Thyroid gland (tissue), 4 donors: ENCODE measurements at regions not wholly inside any gene's neighbourhood (a gene's known extent, or its start where the extent isn't known, plus 50 kb on each side); places are given as distances from the start of the nearest gene placed in this dataset.

Experiments
- DNase-seq, 2 donors: peaks; one replicate each; pipeline ENCODE4 v3.0.0-alpha.2; 2019
- H3K27ac ChIP-seq, 3 donors: fragments of 200-600 bp; sonication (generic); 1 replicate in 2 of 3; 2 replicates in 1 of 3; pipeline ENCODE4 v1.5.1; 2016 to 2019; ENCODE audit warnings: mild to moderate bottlenecking in 1 of 3, moderate library complexity in 1 of 3
- H3K27me3 ChIP-seq: fragments of 200-600 bp; sonication (generic); one replicate; pipeline ENCODE4 v1.5.1; 2019
- H3K36me3 ChIP-seq, 2 donors: fragments of 200-600 bp; sonication (generic); one replicate each; pipeline ENCODE4 v1.5.1; 2016 to 2019
- H3K4me1 ChIP-seq, 2 donors: fragments of 200-600 bp; sonication (generic); one replicate each; pipeline ENCODE4 v1.5.1; 2017 to 2019
- H3K4me3 ChIP-seq, 3 donors: fragments of 200-600 bp; sonication (generic); replicated peaks in 1 of 3; 1 replicate in 2 of 3; 2 replicates in 1 of 3; pipeline ENCODE4 v1.5.1; 2016; ENCODE audit warnings: mild to moderate bottlenecking in 1 of 3
- H3K9me3 ChIP-seq: fragments of 200-600 bp; sonication (generic); one replicate; pipeline ENCODE4 v1.5.1; 2017
- CTCF ChIP-seq, 6 experiments: fragments of 200-600 bp in 3 of 6; fragments of 450-650 bp in 3 of 6; sonication (generic) in 3 of 6; IDR thresholded peaks; one replicate each; pipeline ENCODE4 v1.5.1; 2016 to 2019; ENCODE audit warnings: antibody characterized with exemption in 6 of 6, mild to moderate bottlenecking in 2 of 6, inconsistent platforms in 1 of 6, moderate library complexity in 1 of 6
- POLR2A ChIP-seq, 2 donors: fragments of 450-650 bp; IDR thresholded peaks; one replicate each; pipeline ENCODE4 v1.6.1; 2017; ENCODE audit warnings: antibody characterized with exemption in 2 of 2, mild to moderate bottlenecking in 2 of 2, moderate library complexity in 1 of 2
- WGBS, 2 donors: methylation state at CpG; one replicate each; pipeline ENCODE4 v1.1.5; 2017; 5-methylcytosine and 5-hydroxymethylcytosine counted together
- intact Hi-C: fragments of 100-400 bp; cut with DNase I; formaldehyde crosslinking; loops from one replicate; pipeline ENCODE4 v1.15.1; 2023

- H3K9me3 ChIP-seq: no peaks in the 10 kb centered on the region
- H3K27ac ChIP-seq: no peak overlapping the region
- TF ChIP-seq POLR2A (IDR thresholded peaks at IDR 0.05) (no peak), CTCF (IDR thresholded peaks at IDR 0.05) (no peak)
- H3K36me3 ChIP-seq: no peaks in the 10 kb centered on the region
- DNase-seq: no peak
- intact Hi-C loops: no loop called here
- no peak overlapping the region for H3K4me3 ChIP-seq
- peaks cover 0 to 4% of the 10 kb centered on the region in 2 donors for H3K4me1 ChIP-seq
- H3K27me3 ChIP-seq: no peaks in the 10 kb centered on the region
- WGBS, 2 donors: 60 to 61% methylated on average over 6 of the region's 6 CpGs
These were observed 85.0 kb upstream of the ANKH start for GRCh38 chr5:14956423-14957046.

GRCh38 chr5:14954616-14955343 is 83.2 kb upstream of the ANKH start:
- intact Hi-C loops: no loop called here
- H3K4me1 ChIP-seq: peaks cover 0 to 4% of the 10 kb centered on the region in 2 donors
- DNase-seq: no peak
- H3K9me3 ChIP-seq: no peaks in the 10 kb centered on the region
- no peaks in the 10 kb centered on the region for H3K36me3 ChIP-seq
- no peak overlapping the region for H3K4me3 ChIP-seq
- no peaks in the 10 kb centered on the region for H3K27me3 ChIP-seq
- no peak overlapping the region for H3K27ac ChIP-seq
- no peak for TF ChIP-seq CTCF (IDR thresholded peaks at IDR 0.05)
- TF ChIP-seq POLR2A (IDR thresholded peaks at IDR 0.05): no peak
- WGBS, 2 donors: 90 to 91% methylated on average over 9 of the region's 9 CpGs

- no peak overlapping the region for H3K27ac ChIP-seq
- WGBS, 2 donors: 91 to 93% methylated on average over 1 of the region's 1 CpG
These were observed 82.6 kb upstream of the ANKH start for GRCh38 chr5:14954216-14954615.

GRCh38 chr5:14953075-14953607 is 81.6 kb upstream of the ANKH start:
- Histone ChIP-seq H3K36me3 (no peaks in the 10 kb centered on the region), H3K27ac (no peak overlapping the region), H3K9me3 (no peaks in the 10 kb centered on the region), H3K4me3 (no peak overlapping the region), H3K4me1 (peaks cover 0 to 4% of the 10 kb centered on the region in 2 donors), H3K27me3 (no peaks in the 10 kb centered on the region)
- DNase-seq: no peak
- 86 to 89% methylated on average over 8 of the region's 8 CpGs for WGBS, 2 donors
- intact Hi-C loops: no loop called here
- TF ChIP-seq CTCF (IDR thresholded peaks at IDR 0.05) (no peak), POLR2A (IDR thresholded peaks at IDR 0.05) (no peak)

More at GRCh38 chr5:14954216-14954615, 82.6 kb upstream of the ANKH start:
- Histone ChIP-seq H3K9me3 (no peaks in the 10 kb centered on the region), H3K36me3 (no peaks in the 10 kb centered on the region), H3K4me1 (peaks cover 0 to 4% of the 10 kb centered on the region in 2 donors), H3K27me3 (no peaks in the 10 kb centered on the region), H3K4me3 (no peak overlapping the region)
- TF ChIP-seq CTCF (IDR thresholded peaks at IDR 0.05) (no peak), POLR2A (IDR thresholded peaks at IDR 0.05) (no peak)
- intact Hi-C loops: no loop called here
- DNase-seq: no peak

GRCh38 chr5:14948383-14948782 is 76.8 kb upstream of the ANKH start:
- Histone ChIP-seq H3K4me3 (no peak overlapping the region), H3K36me3 (no peaks in the 10 kb centered on the region), H3K9me3 (no peaks in the 10 kb centered on the region), H3K4me1 (peaks cover 0 to 7% of the 10 kb centered on the region in 2 donors), H3K27ac (no peak overlapping the region), H3K27me3 (no peaks in the 10 kb centered on the region)
- 94 to 95% methylated on average over 4 of the region's 4 CpGs for WGBS, 2 donors
- no peak for DNase-seq
- intact Hi-C loops: no loop called here
- TF ChIP-seq POLR2A (IDR thresholded peaks at IDR 0.05) (no peak), CTCF (IDR thresholded peaks at IDR 0.05) (no peak)
